HCT116 (cell line): ENCODE measurements at regions not wholly inside any gene's neighbourhood (a gene's known extent, or its start where the extent isn't known, plus 50 kb on each side); places are given as distances from the start of the nearest gene placed in this dataset.

Source experiments
- ATAC-seq: fragments of 200-7000 bp; cut with Tn5 transposase; 2 replicates; pipeline ENCODE4 v1.9.1; 2020; ENCODE audit warnings: mild to moderate bottlenecking, moderate library complexity
- BruUV-seq: library from RNA; stranded (reverse); fragments of 400-500 nt; replicated peaks from 2 replicates; lab custom pipeline; 2021; lab: Mats Ljungman, UMichigan
- CTCF ChIA-PET: fragments of 300-600 bp; sonication (Branson Sonifier 250); formaldehyde crosslinking; loops from one replicate; lab custom pipeline; 2021; ENCODE audit warnings: antibody characterized with exemption; lab: Charles Lee
- POLR2A ChIA-PET: fragments of 300-600, 350-600 bp; sonication (Branson Sonifier 250); formaldehyde crosslinking; loops from one replicate; lab custom pipeline; 2021; ENCODE audit warnings: antibody characterized with exemption; lab: Charles Lee
- RAD21 ChIA-PET, 2 experiments: fragments of 300-600 bp; sonication (Branson Sonifier 250); formaldehyde crosslinking; loops; one replicate each; lab custom pipeline; 2023; ENCODE audit warnings: low total read pairs in 2 of 2; ENCODE audit not compliant: uncharacterized antibody in 2 of 2, unreplicated experiment in 2 of 2, low non-redundant PET in 1 of 2; lab: Charles Lee
- DNase-seq: peaks from one replicate; pipeline ENCODE4 v3.0.0-alpha.2; 2010; ENCODE audit warnings: low read depth, low spot score
- H2AFZ ChIP-seq: fragments of 200-600 bp; shearing (Covaris generic), sonication (generic); 2 replicates; pipeline ENCODE4 v1.6.1; 2017; ENCODE audit warnings: low read depth, mixed run types, mixed read lengths, antibody characterized with exemption, low read length; ENCODE audit not compliant: poor library complexity, severe bottlenecking
- H3K27ac ChIP-seq: 2 replicates; pipeline ENCODE4 v1.5.1; 2012; ENCODE audit warnings: low read depth, low read length
- H3K27me3 ChIP-seq: fragments of 200-600 bp; sonication (generic); 2 replicates; pipeline ENCODE4 v1.6.1; 2016; ENCODE audit warnings: mixed run types, low read length, mixed read lengths; ENCODE audit not compliant: insufficient read depth
- H3K36me3 ChIP-seq, 2 experiments: fragments of 200-500 bp in 1 of 2; fragments of 200-600 bp in 1 of 2; sonication (Bioruptor generic) in 1 of 2; sonication (generic) in 1 of 2; 2 replicates each; pipeline versions ENCODE4 v1.5.1 to v1.6.1; 2014 to 2016; ENCODE audit warnings: low read length in 2 of 2, inconsistent platforms in 1 of 2, mixed read lengths in 1 of 2, mixed run types in 1 of 2; ENCODE audit not compliant: insufficient read depth in 2 of 2, control insufficient read depth in 1 of 2
- H3K4me1 ChIP-seq, 2 experiments: fragments of 200-600 bp in 1 of 2; sonication (generic) in 1 of 2; 2 replicates each; pipeline versions ENCODE4 v1.5.1 to v1.6.1; 2012 to 2017; ENCODE audit warnings: low read length in 2 of 2, inconsistent platforms in 1 of 2, mild to moderate bottlenecking in 1 of 2, mixed read lengths in 1 of 2, mixed run types in 1 of 2, moderate library complexity in 1 of 2; ENCODE audit not compliant: insufficient read depth in 2 of 2, control insufficient read depth in 1 of 2
- H3K4me2 ChIP-seq: fragments of 200-600 bp; sonication (generic); 2 replicates; pipeline ENCODE4 v1.6.1; 2017; ENCODE audit warnings: mixed run types, low read length, mixed read lengths
- H3K4me3 ChIP-seq, 2 experiments: fragments of 200-600 bp in 1 of 2; sonication (generic) in 1 of 2; replicated peaks in 1 of 2; 2 replicates each; pipeline ENCODE4 v1.5.1; 2011 to 2016; ENCODE audit warnings: low read length in 2 of 2, control low read depth in 1 of 2, low read depth in 1 of 2, mild to moderate bottlenecking in 1 of 2, mixed read lengths in 1 of 2, mixed run types in 1 of 2
- H3K79me2 ChIP-seq: fragments of 200-600 bp; sonication (generic); 2 replicates; pipeline ENCODE4 v1.6.1; 2017; ENCODE audit warnings: mild to moderate bottlenecking, mixed run types, low read length, moderate library complexity, mixed read lengths; ENCODE audit not compliant: insufficient read depth
- H3K9ac ChIP-seq: fragments of 200-600 bp; sonication (generic); 2 replicates; pipeline ENCODE4 v1.6.1; 2016; ENCODE audit warnings: low read length, mixed read lengths
- H3K9me2 ChIP-seq: fragments of 200-600 bp; sonication (generic), shearing (Covaris generic); 2 replicates; pipeline ENCODE4 v1.6.1; 2017; ENCODE audit warnings: mixed run types, mild to moderate bottlenecking, moderate library complexity; ENCODE audit not compliant: insufficient read depth
- H3K9me3 ChIP-seq, 2 experiments: fragments of 200-500 bp in 1 of 2; fragments of 200-600 bp in 1 of 2; sonication (Bioruptor generic) in 1 of 2; sonication (generic) in 1 of 2; 2 replicates each; pipeline ENCODE4 v1.6.1; 2014 to 2017; ENCODE audit warnings: low read length in 2 of 2, mixed read lengths in 2 of 2, inconsistent platforms in 1 of 2, low read depth in 1 of 2, mild to moderate bottlenecking in 1 of 2, mixed run types in 1 of 2, moderate library complexity in 1 of 2; ENCODE audit not compliant: control insufficient read depth in 1 of 2, insufficient read depth in 1 of 2
- H4K20me1 ChIP-seq: fragments of 200-600 bp; sonication (generic), shearing (Covaris generic); 2 replicates; pipeline ENCODE4 v1.6.1; 2017; ENCODE audit warnings: mixed run types, mild to moderate bottlenecking, moderate library complexity; ENCODE audit not compliant: insufficient read depth
- CBX3 ChIP-seq: IDR thresholded peaks from 2 replicates; pipeline ENCODE4 v1.6.1; 2012; ENCODE audit warnings: low read depth
- CEBPB ChIP-seq: IDR thresholded peaks from 2 replicates; pipeline ENCODE4 v1.6.1; 2012; ENCODE audit warnings: low read depth
- EZH2phosphoT487 ChIP-seq: fragments of 200-600 bp; IDR thresholded peaks from 2 replicates; pipeline ENCODE4 v1.6.1; 2018; ENCODE audit warnings: antibody characterized with exemption, borderline replicate concordance
- FOSL1 ChIP-seq: IDR thresholded peaks from 2 replicates; pipeline ENCODE4 v1.6.1; 2012; ENCODE audit warnings: low read depth
- JUND ChIP-seq: IDR thresholded peaks from 2 replicates; pipeline ENCODE4 v1.6.1; 2012
- POLR2A ChIP-seq: IDR thresholded peaks from 2 replicates; pipeline ENCODE4 v1.7.0; 2011; ENCODE audit warnings: borderline replicate concordance; ENCODE audit not compliant: insufficient read depth, insufficient read length; ENCODE audit errors: extremely low read depth
- RAD21 ChIP-seq: IDR thresholded peaks from 2 replicates; pipeline ENCODE4 v1.6.1; 2012; ENCODE audit warnings: low read depth, mild to moderate bottlenecking
- SP1 ChIP-seq: IDR thresholded peaks from 2 replicates; pipeline ENCODE4 v1.6.1; 2012; ENCODE audit warnings: low read depth
- TCF7L2 ChIP-seq: IDR thresholded peaks from 2 replicates; pipeline ENCODE4 v1.7.0; 2011; ENCODE audit warnings: borderline replicate concordance, inconsistent platforms; ENCODE audit not compliant: insufficient read depth, insufficient read length; ENCODE audit errors: extremely low read depth
- intact Hi-C: fragments of 100-400 bp; cut with micrococcal nuclease; formaldehyde crosslinking; loops from 2 replicates; pipeline ENCODE4 v1.10.0; 2022
- TF ChIP-seq, protein P1 (sequence below), 3 experiments: fragments of 200-600 bp in 1 of 3; sonication (generic) in 1 of 3; IDR thresholded peaks in 2 of 3; conservative IDR thresholded peaks in 1 of 3; 2 replicates each; pipeline ENCODE4 v1.5.1; 2012 to 2017; ENCODE audit warnings: low read depth in 2 of 3, low read length in 2 of 3, antibody characterized with exemption in 1 of 3, borderline replicate concordance in 1 of 3, control low read depth in 1 of 3, mild to moderate bottlenecking in 1 of 3, mixed read lengths in 1 of 3, mixed run types in 1 of 3, moderate library complexity in 1 of 3; ENCODE audit not compliant: insufficient read depth in 1 of 3

DNA sequence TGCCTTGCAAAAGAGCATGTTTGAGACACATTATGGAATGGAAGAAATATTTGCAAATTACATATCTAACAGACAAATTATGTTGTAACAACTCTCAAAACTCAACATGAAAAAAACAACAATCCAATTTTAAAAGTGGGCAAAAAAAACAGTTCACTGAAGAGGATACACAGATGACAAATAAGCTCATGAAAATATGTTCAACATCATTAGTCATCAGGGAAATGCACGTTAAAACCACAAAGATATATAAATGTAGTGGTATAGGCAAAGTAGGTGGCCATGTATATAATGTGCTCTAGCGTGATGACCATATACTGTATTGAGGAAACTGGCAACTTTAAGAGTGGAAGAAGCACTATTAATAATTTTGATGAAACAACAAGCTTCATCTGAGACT, 220.1 kb downstream of the IRS1 start:
- no TSS peak for BruUV-seq
- no peak overlapping the region for H3K4me3 ChIP-seq
- ChIA-PET RAD21 (no interaction called here), POLR2A (interaction anchor here (1.4 kb wide), 1 partner anchor 71 kb away, joined by 3 read pairs; no protein-coding TSS in a partner anchor), CTCF (no interaction called here)
- no peak overlapping the region for H2AFZ ChIP-seq
- H4K20me1 ChIP-seq = no peaks in the 10 kb centered on the region
- intact Hi-C loops = no loop called here
- H3K79me2 ChIP-seq = peaks cover 4% of the 10 kb centered on the region; the same call in 1 of the 2 replicates
- H3K9me3 ChIP-seq = no peaks in the 10 kb centered on the region
- ATAC-seq = no peak
- H3K27me3 ChIP-seq = no peaks in the 10 kb centered on the region
- H3K36me3 ChIP-seq = no peaks in the 10 kb centered on the region
- 0 out of 2 replicates have a peak overlapping the region, but pooled peaks have one; percentile 15 for H3K9ac ChIP-seq
- H3K27ac ChIP-seq = peak overlapping the region; percentile 92; the same call in 1 of the 2 replicates
- H3K4me1 ChIP-seq = peaks cover 62 to 76% of the 10 kb centered on the region in 2 experiments
- DNase-seq = no peak
- no peaks in the 10 kb centered on the region for H3K9me2 ChIP-seq
- peak overlapping the region; percentile 32; the same call in 1 of the 2 replicates for H3K4me2 ChIP-seq
- TF ChIP-seq EZH2phosphoT487 (no peak), FOSL1 (peak; percentile 25; the same call in 1 of the 2 replicates)

DNA sequence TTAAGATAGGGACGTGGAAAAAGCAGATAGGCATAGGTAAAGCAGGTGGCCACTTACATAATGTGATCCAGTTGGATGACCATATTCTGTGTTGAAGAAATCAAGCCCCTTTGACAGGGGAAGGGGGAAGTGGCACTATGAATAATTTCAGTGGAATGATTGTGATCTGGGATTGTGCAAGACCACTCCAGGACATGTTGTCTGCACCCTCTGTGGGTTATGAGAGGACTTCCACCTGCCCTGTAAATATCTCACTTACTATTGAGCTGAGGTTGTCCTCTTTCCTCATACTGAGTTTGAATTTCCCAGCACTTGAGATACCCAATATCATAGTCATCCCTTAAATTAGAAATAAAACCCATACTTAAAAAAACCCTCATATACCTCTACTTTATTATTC, 220.7 kb downstream of the IRS1 start:
- DNase-seq (no peak), ATAC-seq (no peak)
- no peaks in the 10 kb centered on the region for H4K20me1 ChIP-seq
- no peaks in the 10 kb centered on the region for H3K9me2 ChIP-seq
- RAD21 ChIA-PET = interaction anchor here in 1 of 2 experiments (0.6 kb wide), 1 partner anchor 364 kb away, joined by 3 read pairs; no protein-coding TSS in a partner anchor
- peak; percentile 52; the same call in 1 of the 2 replicates for TF ChIP-seq SP1
- peak; percentile 44 for TF ChIP-seq FOSL1
- TF ChIP-seq CEBPB = peak; percentile 96
- TF ChIP-seq TCF7L2 = peak; percentile 35
- no peak for TF ChIP-seq POLR2A
- TF ChIP-seq JUND = no peak
- TF ChIP-seq CBX3 = peak; percentile 40; the same call in 1 of the 2 replicates
- TF ChIP-seq, protein P1, sequence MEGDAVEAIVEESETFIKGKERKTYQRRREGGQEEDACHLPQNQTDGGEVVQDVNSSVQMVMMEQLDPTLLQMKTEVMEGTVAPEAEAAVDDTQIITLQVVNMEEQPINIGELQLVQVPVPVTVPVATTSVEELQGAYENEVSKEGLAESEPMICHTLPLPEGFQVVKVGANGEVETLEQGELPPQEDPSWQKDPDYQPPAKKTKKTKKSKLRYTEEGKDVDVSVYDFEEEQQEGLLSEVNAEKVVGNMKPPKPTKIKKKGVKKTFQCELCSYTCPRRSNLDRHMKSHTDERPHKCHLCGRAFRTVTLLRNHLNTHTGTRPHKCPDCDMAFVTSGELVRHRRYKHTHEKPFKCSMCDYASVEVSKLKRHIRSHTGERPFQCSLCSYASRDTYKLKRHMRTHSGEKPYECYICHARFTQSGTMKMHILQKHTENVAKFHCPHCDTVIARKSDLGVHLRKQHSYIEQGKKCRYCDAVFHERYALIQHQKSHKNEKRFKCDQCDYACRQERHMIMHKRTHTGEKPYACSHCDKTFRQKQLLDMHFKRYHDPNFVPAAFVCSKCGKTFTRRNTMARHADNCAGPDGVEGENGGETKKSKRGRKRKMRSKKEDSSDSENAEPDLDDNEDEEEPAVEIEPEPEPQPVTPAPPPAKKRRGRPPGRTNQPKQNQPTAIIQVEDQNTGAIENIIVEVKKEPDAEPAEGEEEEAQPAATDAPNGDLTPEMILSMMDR (IDR thresholded peaks at IDR 0.05 in 2 of 3, conservative IDR thresholded peaks at IDR 0.05 in 1 of 3; ENCODE audit: borderline replicate concordance in 1 of 3, insufficient read depth in 1 of 3, low read depth in 2 of 3, low read length in 2 of 3) = no peak
- TF ChIP-seq RAD21 = peak; percentile 19; the same call in 1 of the 2 replicates
- peak overlapping the region; percentile 92 for H3K27ac ChIP-seq
- no peak overlapping the region for H3K9ac ChIP-seq
- no TSS peak for BruUV-seq
- intact Hi-C loops = no loop called here
- no peak overlapping the region for H2AFZ ChIP-seq
- H3K79me2 ChIP-seq = peaks cover 4% of the 10 kb centered on the region; the same call in 1 of the 2 replicates
- H3K27me3 ChIP-seq = no peaks in the 10 kb centered on the region
- H3K4me1 ChIP-seq = peaks cover 56 to 69% of the 10 kb centered on the region in 2 experiments
- peak overlapping the region; percentile 6; the same call in 1 of the 2 replicates for H3K4me2 ChIP-seq
- no peak overlapping the region for H3K4me3 ChIP-seq
- CTCF ChIA-PET = no interaction called here
- H3K36me3 ChIP-seq = no peaks in the 10 kb centered on the region
- POLR2A ChIA-PET = interaction anchor here (1.4 kb wide), 1 partner anchor 72 kb away, joined by 3 read pairs; no protein-coding TSS in a partner anchor
- no peaks in the 10 kb centered on the region for H3K9me3 ChIP-seq
